Transverse colon (tissue), 4 donors: ENCODE measurements at regions not wholly inside any gene's neighbourhood (a gene's known extent, or its start where the extent isn't known, plus 50 kb on each side); places are given as distances from the start of the nearest gene placed in this dataset.

Experiments
- DNase-seq: peaks from one replicate; pipeline ENCODE4 v3.0.0-alpha.2; 2019
- H3K27ac ChIP-seq, 4 donors: fragments of 200-600 bp; sonication (generic); 2 replicates each; pipeline ENCODE4 v1.5.1; 2016 to 2018; ENCODE audit warnings: inconsistent platforms in 4 of 4
- H3K27me3 ChIP-seq: fragments of 200-600 bp; sonication (generic); 2 replicates; pipeline ENCODE4 v1.5.1; 2017; ENCODE audit warnings: inconsistent platforms
- H3K36me3 ChIP-seq, 4 donors: fragments of 200-600 bp; sonication (generic); 2 replicates each; pipeline ENCODE4 v1.5.1; 2017 to 2019; ENCODE audit warnings: inconsistent platforms in 4 of 4
- H3K4me1 ChIP-seq, 4 donors: fragments of 200-600 bp; sonication (generic); 2 replicates each; pipeline ENCODE4 v1.5.1; 2017 to 2020; ENCODE audit warnings: inconsistent platforms in 4 of 4
- H3K4me3 ChIP-seq, 4 donors: fragments of 200-600 bp; sonication (generic); 1 replicate in 1 of 4; 2 replicates in 3 of 4; pipeline versions ENCODE4 v1.5.1 to v1.6.1; 2017 to 2019; ENCODE audit warnings: inconsistent platforms in 4 of 4
- H3K9me3 ChIP-seq, 2 donors: fragments of 200-600 bp; sonication (generic); 2 replicates each; pipeline ENCODE4 v1.5.1; 2017 to 2019; ENCODE audit warnings: inconsistent platforms in 2 of 2
- EP300 ChIP-seq: sonication (generic); formaldehyde crosslinking; IDR thresholded peaks from one replicate; pipeline ENCODE4 v1.6.1; 2017; ENCODE audit warnings: antibody characterized with exemption, low read depth
- POLR2A ChIP-seq: fragments of 450-650 bp; IDR thresholded peaks from one replicate; pipeline ENCODE4 v1.6.1; 2016; ENCODE audit warnings: antibody characterized with exemption, mild to moderate bottlenecking, moderate library complexity
- POLR2AphosphoS5 ChIP-seq, 3 donors: sonication (generic); formaldehyde crosslinking; IDR thresholded peaks; one replicate each; pipeline ENCODE4 v1.6.1; 2016; ENCODE audit warnings: antibody characterized with exemption in 3 of 3
- WGBS, 2 donors: methylation state at CpG; one replicate each; pipeline ENCODE4 v1.1.5; 2018; ENCODE audit warnings: low coverage in 1 of 2; 5-methylcytosine and 5-hydroxymethylcytosine counted together
- in situ Hi-C, 4 donors: fragments of 200-750 bp; cut with MboI; loops; one replicate each; pipeline versions ENCODE4 v1.15.0 to v1.15.1; 2017; ENCODE audit warnings: low sequenced_read_pairs in 3 of 4, low pct_ligation_motif_present in 1 of 4, low pct_unique_long_range_greater_than_20kb in 1 of 4
- intact Hi-C: fragments of 100-400 bp; cut with DNase I; formaldehyde crosslinking; loops from one replicate; pipeline ENCODE4 v1.15.1; 2023; ENCODE audit warnings: low total_unique reads
- TF ChIP-seq, protein P1 (sequence below), 5 experiments: fragments of 200-600 bp in 3 of 5; fragments of 450-650 bp in 2 of 5; sonication (generic) in 3 of 5; IDR thresholded peaks; 1 replicate in 2 of 5; 2 replicates in 3 of 5; pipeline ENCODE4 v1.5.1; 2016 to 2017; ENCODE audit warnings: antibody characterized with exemption in 5 of 5, inconsistent platforms in 3 of 5, mild to moderate bottlenecking in 2 of 5, moderate library complexity in 1 of 5

DNA sequence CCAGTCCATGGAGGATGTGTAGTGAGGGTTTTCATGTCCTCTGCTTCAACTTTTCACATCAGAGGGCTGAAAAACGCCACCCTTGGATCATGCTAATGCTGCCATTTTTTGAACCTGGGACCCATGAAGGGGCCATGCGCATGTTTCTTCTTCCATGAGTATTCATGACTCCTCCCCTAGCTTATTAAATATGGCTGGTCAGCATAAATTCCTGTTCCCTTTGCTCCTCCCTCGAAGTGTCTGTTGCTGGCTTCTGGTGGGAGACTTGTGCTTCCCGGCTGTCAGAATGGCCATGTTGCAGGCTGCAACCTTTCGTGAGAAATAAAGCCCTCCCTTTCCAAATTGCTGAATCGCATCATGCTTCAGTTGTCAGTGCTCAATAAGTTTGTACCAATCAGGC, 711.2 kb upstream of the KIRREL3 start:
- TF ChIP-seq POLR2A, result no peak
- WGBS, 2 donors, result 90 to 94% methylated on average over 3 to 6 of the region's 6 CpGs
- Histone ChIP-seq H3K36me3 (no peaks in the 10 kb centered on the region), H3K4me3 (no peak overlapping the region), H3K27ac (no peak overlapping the region), H3K4me1 (no peaks in the 10 kb centered on the region), H3K27me3 (no peaks in the 10 kb centered on the region), H3K9me3 (no peaks in the 10 kb centered on the region)
- intact Hi-C loops, result no loop called here
- DNase-seq, result no peak
- in situ Hi-C loops, result no loop called here

DNA sequence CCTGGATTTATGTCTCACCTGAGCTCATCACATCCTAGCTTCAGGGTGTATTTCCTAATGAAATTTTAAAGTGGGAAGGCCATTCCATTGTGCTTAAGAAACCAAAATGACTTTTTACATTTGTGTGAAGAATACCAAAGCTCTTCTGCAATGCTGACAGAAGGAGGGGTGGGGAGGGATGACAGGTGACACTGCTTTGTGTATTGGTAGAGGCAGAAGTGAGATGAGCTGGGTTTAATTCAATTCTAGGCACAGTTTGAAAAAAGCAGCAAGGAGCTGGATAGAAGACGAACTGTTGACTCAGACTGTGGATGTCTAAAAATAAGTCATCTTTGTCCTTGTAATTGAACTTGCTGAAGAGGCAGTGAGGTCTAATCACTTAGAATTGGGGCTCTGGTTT, 710.3 kb upstream of the KIRREL3 start:
- WGBS, 2 donors, result 80 to 100% methylated on average over 1 of the region's 1 CpG
- intact Hi-C loops, result no loop called here
- in situ Hi-C loops, result no loop called here
- no peaks in the 10 kb centered on the region for H3K27me3 ChIP-seq
- H3K36me3 ChIP-seq, result no peaks in the 10 kb centered on the region
- no peak for DNase-seq
- H3K4me3 ChIP-seq, result no peak overlapping the region
- no peaks in the 10 kb centered on the region for H3K9me3 ChIP-seq
- no peak overlapping the region for H3K27ac ChIP-seq
- H3K4me1 ChIP-seq, result no peaks in the 10 kb centered on the region
- TF ChIP-seq EP300 (no peak), POLR2AphosphoS5 (IDR thresholded peaks at IDR 0.05) (no peak), POLR2A (no peak)
- TF ChIP-seq, protein P1, sequence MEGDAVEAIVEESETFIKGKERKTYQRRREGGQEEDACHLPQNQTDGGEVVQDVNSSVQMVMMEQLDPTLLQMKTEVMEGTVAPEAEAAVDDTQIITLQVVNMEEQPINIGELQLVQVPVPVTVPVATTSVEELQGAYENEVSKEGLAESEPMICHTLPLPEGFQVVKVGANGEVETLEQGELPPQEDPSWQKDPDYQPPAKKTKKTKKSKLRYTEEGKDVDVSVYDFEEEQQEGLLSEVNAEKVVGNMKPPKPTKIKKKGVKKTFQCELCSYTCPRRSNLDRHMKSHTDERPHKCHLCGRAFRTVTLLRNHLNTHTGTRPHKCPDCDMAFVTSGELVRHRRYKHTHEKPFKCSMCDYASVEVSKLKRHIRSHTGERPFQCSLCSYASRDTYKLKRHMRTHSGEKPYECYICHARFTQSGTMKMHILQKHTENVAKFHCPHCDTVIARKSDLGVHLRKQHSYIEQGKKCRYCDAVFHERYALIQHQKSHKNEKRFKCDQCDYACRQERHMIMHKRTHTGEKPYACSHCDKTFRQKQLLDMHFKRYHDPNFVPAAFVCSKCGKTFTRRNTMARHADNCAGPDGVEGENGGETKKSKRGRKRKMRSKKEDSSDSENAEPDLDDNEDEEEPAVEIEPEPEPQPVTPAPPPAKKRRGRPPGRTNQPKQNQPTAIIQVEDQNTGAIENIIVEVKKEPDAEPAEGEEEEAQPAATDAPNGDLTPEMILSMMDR (IDR thresholded peaks at IDR 0.05), result no peak

DNA sequence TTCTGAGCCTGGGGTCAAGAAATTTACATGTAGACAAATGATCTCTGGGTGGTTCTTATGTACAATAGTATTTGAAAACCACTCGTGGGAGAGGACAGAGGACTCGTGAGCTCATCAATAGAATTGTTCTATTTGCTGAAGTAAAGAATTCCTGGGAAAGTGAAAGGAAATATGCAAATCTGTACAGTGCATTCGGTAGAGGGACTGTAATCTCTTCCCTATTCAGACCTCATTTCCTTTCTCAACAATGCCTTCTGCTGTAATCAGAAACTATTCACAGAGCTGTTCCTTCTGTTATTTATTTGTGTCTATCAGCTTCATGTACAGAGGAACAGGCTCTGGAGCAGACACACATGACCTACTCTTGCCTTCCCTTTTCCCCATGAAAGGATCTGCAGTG, 709.4 kb upstream of the KIRREL3 start:
- WGBS, 2 donors, result 21 to 25% methylated on average over 3 of the region's 3 CpGs
- no peaks in the 10 kb centered on the region for H3K27me3 ChIP-seq
- no peaks in the 10 kb centered on the region for H3K4me1 ChIP-seq
- H3K27ac ChIP-seq, result no peak overlapping the region
- DNase-seq, result no peak
- H3K36me3 ChIP-seq, result no peaks in the 10 kb centered on the region
- no peaks in the 10 kb centered on the region for H3K9me3 ChIP-seq
- in situ Hi-C loops (no loop called here), intact Hi-C loops (no loop called here)
- H3K4me3 ChIP-seq, result no peak overlapping the region
- TF ChIP-seq, protein P1 (IDR thresholded peaks at IDR 0.05), result no peak
- TF ChIP-seq POLR2AphosphoS5 (IDR thresholded peaks at IDR 0.05) (no peak), POLR2A (no peak), EP300 (no peak)

DNA sequence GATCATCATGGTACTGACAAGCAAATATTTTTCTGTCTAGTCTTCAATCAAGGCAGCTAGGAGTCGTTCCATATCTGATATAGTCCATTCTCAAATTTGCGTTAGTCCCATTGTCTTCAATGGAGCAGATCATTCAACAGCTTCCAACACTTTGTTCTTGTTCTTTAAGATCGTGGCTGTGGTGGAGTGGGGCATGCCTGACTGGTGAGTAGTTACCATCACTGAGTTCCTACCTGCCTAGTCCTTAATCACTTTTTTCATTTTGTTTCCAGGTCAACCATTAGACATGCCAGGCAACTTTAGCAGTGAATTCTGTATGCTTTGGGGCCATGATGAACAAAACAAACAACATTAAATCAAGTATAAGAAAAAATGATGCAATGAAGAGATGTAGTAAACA, 693.1 kb upstream of the KIRREL3 start:
- no peaks in the 10 kb centered on the region for H3K9me3 ChIP-seq
- no peak overlapping the region for H3K4me3 ChIP-seq
- 71 to 84% methylated on average over 3 of the region's 3 CpGs for WGBS, 2 donors
- H3K4me1 ChIP-seq, result no peaks in the 10 kb centered on the region
- no peak for DNase-seq
- no peaks in the 10 kb centered on the region for H3K27me3 ChIP-seq
- in situ Hi-C loops, result no loop called here
- H3K36me3 ChIP-seq, result no peaks in the 10 kb centered on the region
- no peak overlapping the region for H3K27ac ChIP-seq
- intact Hi-C loops, result no loop called here
- TF ChIP-seq POLR2A (no peak), EP300 (no peak), POLR2AphosphoS5 (IDR thresholded peaks at IDR 0.05) (no peak)
- TF ChIP-seq, protein P1 (IDR thresholded peaks at IDR 0.05), result no peak

DNA sequence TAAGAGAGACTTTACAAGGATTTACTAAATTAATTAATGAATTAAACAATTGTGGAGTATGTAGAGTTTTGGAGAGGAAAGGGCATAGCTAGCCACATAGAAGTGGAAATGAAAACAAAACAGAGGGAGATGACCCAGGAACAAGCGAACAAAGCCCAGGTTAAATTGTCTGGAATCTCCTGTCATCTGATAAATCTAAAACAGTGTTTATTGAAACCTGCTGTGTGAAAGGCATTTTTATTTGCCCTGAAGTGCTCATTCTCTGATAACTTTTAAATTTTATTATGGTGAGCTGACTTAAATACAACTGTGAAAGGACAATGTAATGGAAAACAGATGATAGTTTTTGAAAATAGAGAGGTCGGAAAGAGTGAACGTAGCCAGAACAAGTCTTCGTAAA, 682.8 kb upstream of the KIRREL3 start:
- no peaks in the 10 kb centered on the region for H3K27me3 ChIP-seq
- no peak overlapping the region for H3K4me3 ChIP-seq
- no peaks in the 10 kb centered on the region for H3K36me3 ChIP-seq
- 85 to 87% methylated on average over 4 of the region's 4 CpGs for WGBS, 2 donors
- no peak for DNase-seq
- in situ Hi-C loops, result no loop called here
- TF ChIP-seq, protein P1 (IDR thresholded peaks at IDR 0.05), result no peak
- no peak for TF ChIP-seq EP300
- TF ChIP-seq POLR2A, result no peak
- no peak for TF ChIP-seq POLR2AphosphoS5 (IDR thresholded peaks at IDR 0.05)
- no peaks in the 10 kb centered on the region for H3K4me1 ChIP-seq
- intact Hi-C loops, result no loop called here
- H3K27ac ChIP-seq, result no peak overlapping the region
- no peaks in the 10 kb centered on the region for H3K9me3 ChIP-seq
